GM18870 (cell line): ENCODE measurements at regions not wholly inside any gene's neighbourhood (a gene's known extent, or its start where the extent isn't known, plus 50 kb on each side); places are given as distances from the start of the nearest gene placed in this dataset.
"Not testable (repeated sequence)": the region's sequence is repeated elsewhere in the genome, so short reads cannot be mapped to it uniquely, and the experiment has no call there.

Experiments used
- ATAC-seq: cut with Tn5 transposase; IDR thresholded peaks from one replicate; pipeline ENCODE4 v1.9.1; 2021; ENCODE audit warnings: moderate library complexity; ENCODE audit not compliant: unreplicated experiment

DNA sequence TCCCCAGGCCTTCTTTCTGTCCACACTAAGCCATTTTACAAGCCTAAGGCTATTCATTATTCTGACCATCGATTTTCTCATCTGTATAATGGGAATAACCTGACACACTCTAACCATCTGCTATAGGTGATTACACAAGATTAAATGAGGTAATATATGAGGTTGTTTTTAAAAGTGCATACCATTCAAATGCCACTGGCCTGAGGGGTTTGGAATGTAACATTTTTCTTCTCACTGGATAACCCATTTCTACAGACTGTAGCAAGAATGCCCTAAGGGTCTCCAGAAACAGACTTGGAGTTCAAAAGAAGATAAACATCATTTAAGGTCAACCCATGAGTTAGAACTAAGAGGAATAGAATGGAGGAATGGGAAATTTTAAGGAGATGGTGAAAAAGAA is 111.7 kb upstream of the SETBP1 start:
- ATAC-seq = no peak

DNA sequence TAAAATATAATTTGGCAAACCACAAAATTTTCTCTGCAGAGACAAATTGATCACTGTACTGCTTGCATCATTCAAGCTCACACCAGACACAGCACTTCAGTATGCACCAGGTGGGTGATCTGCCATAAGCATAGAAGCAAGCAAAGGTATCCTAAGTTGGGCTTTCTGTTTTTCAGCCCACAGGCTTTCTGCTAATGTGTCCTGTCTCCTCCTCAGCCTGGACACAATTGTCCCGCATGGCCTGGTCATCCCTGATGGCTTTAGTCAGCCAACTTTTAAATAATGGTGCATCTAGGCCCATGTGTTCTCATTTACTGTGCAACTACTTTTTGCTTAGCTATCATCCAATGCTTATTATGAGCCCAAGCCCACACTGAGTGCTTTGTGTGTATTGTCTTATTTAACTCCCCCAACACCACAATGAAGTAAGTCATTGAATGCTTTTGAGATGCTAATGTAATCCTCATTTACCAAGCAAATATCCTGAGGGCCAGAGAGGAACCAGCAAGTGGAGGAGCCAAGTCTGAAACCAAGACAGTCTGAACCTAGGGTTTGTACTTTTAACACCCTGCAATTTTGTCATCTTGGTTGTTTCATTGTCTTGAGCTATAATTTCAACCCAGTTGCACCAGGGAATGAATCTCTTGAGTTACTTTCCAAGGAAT is 111.2 kb upstream of the SETBP1 start:
- no peak for ATAC-seq

DNA sequence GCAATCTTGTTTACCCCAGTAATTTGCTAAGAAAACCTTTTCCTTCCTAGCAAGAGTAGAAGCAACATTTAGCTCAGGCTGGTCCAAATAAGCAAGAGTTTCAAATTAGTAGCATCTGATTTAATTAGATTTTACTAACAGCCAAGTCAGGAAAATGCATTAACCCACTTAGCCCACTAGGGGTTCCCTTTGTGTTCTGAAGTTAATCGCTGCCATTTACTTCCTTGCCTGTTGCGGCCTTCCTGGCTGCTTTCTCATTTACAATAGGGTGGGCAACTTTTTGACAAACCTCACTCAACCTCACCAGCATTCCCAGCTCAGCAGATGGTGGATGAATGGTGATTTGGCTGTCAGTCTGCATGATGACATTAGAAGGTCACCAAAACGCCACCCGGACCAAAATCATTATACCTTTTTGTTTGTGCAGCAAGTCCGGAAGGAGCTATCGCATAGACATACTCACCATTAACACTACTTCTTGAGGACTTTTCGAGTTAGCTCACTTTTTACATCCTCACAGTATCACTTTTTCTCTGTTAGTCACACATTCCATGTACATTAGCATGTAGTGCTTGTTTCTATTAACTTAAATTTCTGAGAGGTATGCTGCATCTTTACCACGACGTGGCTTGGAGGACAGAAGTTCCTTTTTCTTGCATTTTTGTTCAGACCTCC is 101.5 kb upstream of the SETBP1 start:
- no peak for ATAC-seq

GRCh38 chr18:44579745-44580144 is 100.9 kb upstream of the SETBP1 start:
- no peak for ATAC-seq

DNA sequence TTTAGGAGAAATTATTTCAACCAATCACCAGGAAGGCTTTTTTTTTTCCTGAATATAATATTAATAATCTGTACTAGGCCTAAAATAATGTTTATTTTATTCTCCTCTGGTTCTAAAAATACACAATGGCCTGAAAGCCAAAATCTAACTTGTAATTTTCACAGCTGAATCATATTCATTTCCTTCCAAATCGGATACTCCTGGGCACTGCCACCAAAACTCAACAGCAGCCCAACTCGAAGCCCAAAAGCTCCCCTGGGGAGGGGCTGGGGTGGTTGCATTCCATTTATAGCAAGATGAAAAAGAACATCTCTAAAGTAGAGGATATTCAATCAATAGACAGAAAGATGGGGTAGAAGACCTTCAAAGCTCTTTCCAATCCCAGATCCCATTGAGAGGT is 100.5 kb upstream of the SETBP1 start:
- ATAC-seq = no peak

DNA sequence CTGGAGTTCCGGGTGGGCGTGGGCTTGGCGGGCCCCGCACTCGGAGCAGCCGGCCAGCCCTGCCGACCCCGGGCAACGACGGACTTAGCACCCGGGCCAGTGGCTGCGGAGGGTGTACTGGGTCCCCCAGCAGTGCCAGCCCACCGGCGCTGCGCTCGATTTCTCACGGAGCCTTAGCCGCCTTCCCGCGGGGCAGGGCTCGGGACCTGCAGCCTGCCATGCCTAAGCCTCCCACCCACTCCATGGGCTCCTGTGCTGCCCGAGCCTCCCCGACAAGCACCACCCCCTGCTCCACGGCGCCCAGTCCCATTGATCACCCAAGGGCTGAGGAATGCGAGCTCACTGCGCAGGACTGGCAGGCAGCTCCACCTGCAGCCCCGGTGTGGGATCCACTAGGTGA is 99.9 kb upstream of the SETBP1 start:
- ATAC-seq = not testable (repeated sequence)

GRCh38 chr18:44582456-44582855 is 98.2 kb upstream of the SETBP1 start:
- ATAC-seq = no peak

DNA sequence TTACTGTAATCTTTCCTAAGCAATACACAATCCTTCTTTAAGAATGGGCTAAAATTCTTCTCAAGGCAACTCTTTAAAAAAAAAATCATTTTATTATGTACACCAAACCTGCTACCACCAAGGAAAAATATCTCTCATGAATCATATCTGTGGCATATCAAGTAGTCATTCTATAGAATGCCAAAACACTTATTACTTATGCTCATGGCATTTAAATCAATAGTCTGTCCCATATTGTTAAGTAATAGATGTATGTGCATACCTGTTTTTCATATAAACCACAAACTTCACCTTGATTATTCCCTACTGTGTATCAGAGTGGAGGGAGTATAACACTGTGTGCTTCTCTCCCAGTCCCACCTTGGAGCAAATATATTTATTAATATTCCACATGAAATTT is 95.8 kb upstream of the SETBP1 start:
- ATAC-seq = no peak

GRCh38 chr18:44586782-44587524 is 93.7 kb upstream of the SETBP1 start:
- ATAC-seq = no peak

- ATAC-seq = no peak
Observed at GRCh38 chr18:44588508-44588907, 92.2 kb upstream of the SETBP1 start.

DNA sequence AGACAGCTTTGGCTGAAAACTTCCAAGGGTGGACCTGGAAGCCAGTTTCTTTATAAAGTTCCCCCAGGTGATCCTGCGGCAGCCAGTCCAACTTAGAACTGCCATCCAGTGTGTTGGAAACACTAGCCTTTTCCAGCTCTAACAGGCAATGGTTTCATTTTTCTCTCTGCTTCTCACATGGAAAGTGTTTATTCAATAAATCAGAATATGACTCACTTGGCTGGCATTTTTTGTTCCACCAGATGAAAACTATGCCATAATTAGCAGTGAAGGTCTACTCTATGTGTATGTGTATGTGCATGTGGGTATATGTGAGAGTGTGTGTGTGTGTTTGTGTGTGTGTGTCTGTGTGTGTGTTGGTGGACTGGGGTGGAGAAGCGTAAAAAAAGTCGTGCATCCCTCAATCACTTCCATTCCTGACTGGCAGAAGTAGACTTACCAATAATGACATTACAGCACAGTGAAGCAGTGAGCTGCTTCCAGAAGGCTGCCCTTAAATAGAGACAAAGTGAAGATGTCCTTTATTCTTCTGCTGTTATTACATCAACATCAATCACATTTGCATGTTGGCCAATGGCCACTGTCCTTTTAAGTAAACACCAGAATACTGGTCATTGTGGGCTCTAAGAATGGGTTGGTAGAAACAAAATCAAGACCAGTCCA is 90.9 kb upstream of the SETBP1 start:
- no peak for ATAC-seq

- ATAC-seq = no peak
Observed at GRCh38 chr18:44590956-44591670, 89.6 kb upstream of the SETBP1 start.

DNA sequence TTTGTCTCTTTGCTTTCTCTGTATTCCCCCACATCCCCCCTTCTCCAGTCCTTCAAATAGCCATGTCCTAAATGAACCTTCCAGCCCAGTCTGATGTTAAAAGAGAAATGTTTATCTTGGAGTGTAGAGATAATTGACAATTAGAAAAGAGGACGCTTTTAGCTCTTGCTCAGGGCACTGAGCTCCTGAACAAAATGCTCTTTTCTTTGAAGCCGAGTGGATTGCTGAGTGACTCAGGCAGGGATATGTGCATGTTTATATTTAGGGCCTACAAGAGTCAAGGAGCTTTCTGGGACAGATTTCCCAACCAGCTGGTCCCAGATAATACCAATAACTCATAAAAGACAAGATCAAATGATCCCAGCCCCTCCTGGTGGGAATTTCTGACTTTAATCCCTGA is 88.0 kb upstream of the SETBP1 start:
- no peak for ATAC-seq

GRCh38 chr18:44594799-44595467 is 85.8 kb upstream of the SETBP1 start:
- no peak for ATAC-seq

- ATAC-seq = no peak
Observed at GRCh38 chr18:44597797-44598196, 82.9 kb upstream of the SETBP1 start.

DNA sequence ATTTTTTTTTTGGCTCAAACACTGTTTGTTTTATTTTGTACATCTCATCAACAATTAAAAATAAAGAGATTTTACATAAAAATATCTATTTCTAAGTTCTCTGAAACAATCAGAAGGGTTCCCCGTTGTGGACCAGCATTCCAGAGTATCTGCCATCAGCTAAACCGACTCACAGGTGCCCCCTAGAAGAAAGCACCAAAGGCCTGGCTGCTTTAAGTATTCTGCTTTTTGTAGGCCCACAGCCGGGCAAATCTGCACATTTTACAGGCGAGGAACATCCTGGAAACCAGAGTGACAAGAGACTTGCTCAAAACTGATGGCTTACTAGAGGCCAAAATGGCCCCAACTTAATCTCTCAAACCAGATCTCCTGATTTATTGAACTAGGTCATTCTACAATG is 82.2 kb upstream of the SETBP1 start:
- ATAC-seq = no peak

GRCh38 chr18:44599412-44599811 is 81.3 kb upstream of the SETBP1 start:
- no peak for ATAC-seq

DNA sequence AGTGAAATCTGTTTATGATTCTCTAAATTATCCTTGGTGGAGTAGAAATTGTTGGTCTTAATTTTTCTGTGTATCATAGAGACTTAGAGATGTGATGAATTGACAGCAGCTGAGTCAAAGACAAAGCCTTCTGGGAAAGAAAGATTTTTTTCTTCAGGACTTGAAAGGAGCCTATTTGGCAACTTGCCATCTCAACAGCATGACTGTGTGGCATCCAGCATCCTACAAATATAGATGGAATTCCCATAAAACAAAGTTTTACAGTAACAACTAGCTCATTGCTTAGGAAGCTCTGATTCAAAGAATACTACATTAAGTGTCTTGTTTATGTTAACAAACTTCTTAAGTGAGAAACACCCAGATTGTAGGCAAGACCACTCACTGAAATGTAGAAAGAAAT is 79.2 kb upstream of the SETBP1 start:
- no peak for ATAC-seq

GRCh38 chr18:44602380-44602779 is 78.3 kb upstream of the SETBP1 start:
- no peak for ATAC-seq

GRCh38 chr18:44602845-44603244 is 77.8 kb upstream of the SETBP1 start:
- no peak for ATAC-seq
